Astrocyte (in vitro differentiated cells and primary cell): ENCODE measurements at regions not wholly inside any gene's neighbourhood (a gene's known extent, or its start where the extent isn't known, plus 50 kb on each side); places are given as distances from the start of the nearest gene placed in this dataset.
"Not testable (repeated sequence)": the region's sequence is repeated elsewhere in the genome, so short reads cannot be mapped to it uniquely, and the experiment has no call there.

ENCODE experiments used
- DNase-seq: peaks from one replicate; pipeline ENCODE4 v3.0.0-alpha.2; 2010; ENCODE audit warnings: low read depth
- FAIRE-seq: peaks from 2 replicates; lab custom pipeline; 2011; peaks lifted over from hg19 to GRCh38; lab: Jason Lieb, UNC
- H2AFZ ChIP-seq: 2 replicates; pipeline ENCODE4 v1.6.0; 2012; ENCODE audit warnings: low read depth, low read length, inconsistent platforms
- H3K27ac ChIP-seq: 2 replicates; pipeline ENCODE4 v1.5.1; 2011; ENCODE audit warnings: low read depth, low read length, inconsistent platforms
- H3K27me3 ChIP-seq: 2 replicates; pipeline ENCODE4 v1.6.0; 2011; ENCODE audit warnings: low read length, inconsistent platforms; ENCODE audit not compliant: insufficient read depth
- H3K36me3 ChIP-seq: 2 replicates; pipeline ENCODE4 v1.5.1; 2011; ENCODE audit warnings: low read length, inconsistent platforms; ENCODE audit not compliant: insufficient read depth
- H3K4me1 ChIP-seq: 2 replicates; pipeline ENCODE4 v1.5.1; 2011; ENCODE audit warnings: low read length, inconsistent platforms; ENCODE audit not compliant: insufficient read depth
- H3K4me2 ChIP-seq: 2 replicates; pipeline ENCODE4 v1.6.0; 2012; ENCODE audit warnings: low read length, inconsistent platforms
- H3K4me3 ChIP-seq: 2 replicates; pipeline ENCODE4 v1.5.1; 2011; ENCODE audit warnings: low read depth, mild to moderate bottlenecking, low read length, inconsistent platforms; ENCODE audit not compliant: insufficient read depth
- H3K79me2 ChIP-seq: 2 replicates; pipeline ENCODE4 v1.6.0; 2012; ENCODE audit warnings: mild to moderate bottlenecking, low read length, inconsistent platforms; ENCODE audit not compliant: insufficient read depth
- H3K9ac ChIP-seq: 2 replicates; pipeline ENCODE4 v1.6.0; 2012; ENCODE audit warnings: mild to moderate bottlenecking, low read length, inconsistent platforms
- H3K9me3 ChIP-seq: 2 replicates; pipeline ENCODE4 v1.5.1; 2012; ENCODE audit warnings: low read depth, mild to moderate bottlenecking, low read length, inconsistent platforms; ENCODE audit not compliant: insufficient read depth
- H4K20me1 ChIP-seq: 2 replicates; pipeline ENCODE4 v1.6.0; 2012; ENCODE audit warnings: low read length, inconsistent platforms; ENCODE audit not compliant: insufficient read depth
- H3K27ac Mint-ChIP-seq: one replicate; pipeline ENCODE4 v1.8.0; 2021; ENCODE audit warnings: mild to moderate bottlenecking, mixed read lengths; ENCODE audit not compliant: unreplicated experiment
- H3K27me3 Mint-ChIP-seq: one replicate; pipeline ENCODE4 v1.8.0; 2021; ENCODE audit warnings: low read depth, mixed read lengths; ENCODE audit not compliant: unreplicated experiment
- H3K36me3 Mint-ChIP-seq: one replicate; pipeline ENCODE4 v1.8.0; 2021; ENCODE audit warnings: low read depth, mixed read lengths; ENCODE audit not compliant: unreplicated experiment
- H3K4me1 Mint-ChIP-seq: one replicate; pipeline ENCODE4 v1.8.0; 2021; ENCODE audit warnings: low read depth, mixed read lengths; ENCODE audit not compliant: unreplicated experiment
- H3K4me3 Mint-ChIP-seq: one replicate; pipeline ENCODE4 v1.8.0; 2021; ENCODE audit warnings: mild to moderate bottlenecking, moderate library complexity, mixed read lengths; ENCODE audit not compliant: unreplicated experiment
- H3K9me3 Mint-ChIP-seq: one replicate; pipeline ENCODE4 v1.8.0; 2021; ENCODE audit warnings: mild to moderate bottlenecking, mixed read lengths; ENCODE audit not compliant: unreplicated experiment
- EZH2 ChIP-seq: IDR thresholded peaks from 2 replicates; pipeline ENCODE4 v1.6.1; 2012; ENCODE audit warnings: mild to moderate bottlenecking, low read length, inconsistent platforms; ENCODE audit not compliant: insufficient read depth
- TF ChIP-seq, protein P1 (sequence below): IDR thresholded peaks from 2 replicates; pipeline ENCODE4 v1.5.1; 2011; ENCODE audit warnings: low read depth, mild to moderate bottlenecking, inconsistent platforms, low read length, moderate library complexity; ENCODE audit not compliant: insufficient read depth

DNA sequence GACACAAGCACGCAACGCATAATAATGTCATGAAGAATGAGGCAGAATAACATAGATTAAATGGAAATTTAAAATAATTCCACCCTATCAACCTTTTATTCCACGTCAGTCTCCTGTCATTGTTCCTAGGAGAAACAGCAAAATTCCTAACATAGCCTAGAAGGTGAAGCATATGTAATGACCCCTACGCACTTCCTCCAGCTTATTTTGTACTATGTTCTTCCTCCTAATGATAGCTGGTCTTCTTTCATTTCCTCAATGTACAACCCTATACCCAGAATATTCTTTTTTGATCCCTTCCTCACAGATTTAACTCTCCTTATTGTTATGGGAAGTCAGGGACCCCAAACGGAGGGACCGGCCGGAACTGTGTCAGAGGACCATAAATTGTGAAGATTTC is 122.0 kb upstream of the CARMIL1 start:
- H3K27ac ChIP-seq = no peak overlapping the region
- no peaks in the 10 kb centered on the region for H3K36me3 ChIP-seq
- TF ChIP-seq EZH2 = no peak
- TF ChIP-seq, protein P1, sequence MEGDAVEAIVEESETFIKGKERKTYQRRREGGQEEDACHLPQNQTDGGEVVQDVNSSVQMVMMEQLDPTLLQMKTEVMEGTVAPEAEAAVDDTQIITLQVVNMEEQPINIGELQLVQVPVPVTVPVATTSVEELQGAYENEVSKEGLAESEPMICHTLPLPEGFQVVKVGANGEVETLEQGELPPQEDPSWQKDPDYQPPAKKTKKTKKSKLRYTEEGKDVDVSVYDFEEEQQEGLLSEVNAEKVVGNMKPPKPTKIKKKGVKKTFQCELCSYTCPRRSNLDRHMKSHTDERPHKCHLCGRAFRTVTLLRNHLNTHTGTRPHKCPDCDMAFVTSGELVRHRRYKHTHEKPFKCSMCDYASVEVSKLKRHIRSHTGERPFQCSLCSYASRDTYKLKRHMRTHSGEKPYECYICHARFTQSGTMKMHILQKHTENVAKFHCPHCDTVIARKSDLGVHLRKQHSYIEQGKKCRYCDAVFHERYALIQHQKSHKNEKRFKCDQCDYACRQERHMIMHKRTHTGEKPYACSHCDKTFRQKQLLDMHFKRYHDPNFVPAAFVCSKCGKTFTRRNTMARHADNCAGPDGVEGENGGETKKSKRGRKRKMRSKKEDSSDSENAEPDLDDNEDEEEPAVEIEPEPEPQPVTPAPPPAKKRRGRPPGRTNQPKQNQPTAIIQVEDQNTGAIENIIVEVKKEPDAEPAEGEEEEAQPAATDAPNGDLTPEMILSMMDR = no peak
- H3K9me3 Mint-ChIP-seq = peaks cover 28% of the 10 kb centered on the region
- no peak for FAIRE-seq
- H3K4me2 ChIP-seq = no peak overlapping the region
- H3K4me3 ChIP-seq = no peak overlapping the region
- H3K4me1 ChIP-seq = no peaks in the 10 kb centered on the region
- no peaks in the 10 kb centered on the region for H3K27me3 ChIP-seq
- H3K27me3 Mint-ChIP-seq = no peaks in the 10 kb centered on the region
- H3K9me3 ChIP-seq = no peaks in the 10 kb centered on the region
- peaks cover 3% of the 10 kb centered on the region for H3K36me3 Mint-ChIP-seq
- H3K27ac Mint-ChIP-seq = no peak overlapping the region
- peaks cover 17% of the 10 kb centered on the region for H3K4me1 Mint-ChIP-seq
- no peak overlapping the region for H3K4me3 Mint-ChIP-seq
- no peak overlapping the region for H2AFZ ChIP-seq
- H3K9ac ChIP-seq = no peak overlapping the region
- DNase-seq = no peak
- no peaks in the 10 kb centered on the region for H4K20me1 ChIP-seq
- H3K79me2 ChIP-seq = no peaks in the 10 kb centered on the region

DNA sequence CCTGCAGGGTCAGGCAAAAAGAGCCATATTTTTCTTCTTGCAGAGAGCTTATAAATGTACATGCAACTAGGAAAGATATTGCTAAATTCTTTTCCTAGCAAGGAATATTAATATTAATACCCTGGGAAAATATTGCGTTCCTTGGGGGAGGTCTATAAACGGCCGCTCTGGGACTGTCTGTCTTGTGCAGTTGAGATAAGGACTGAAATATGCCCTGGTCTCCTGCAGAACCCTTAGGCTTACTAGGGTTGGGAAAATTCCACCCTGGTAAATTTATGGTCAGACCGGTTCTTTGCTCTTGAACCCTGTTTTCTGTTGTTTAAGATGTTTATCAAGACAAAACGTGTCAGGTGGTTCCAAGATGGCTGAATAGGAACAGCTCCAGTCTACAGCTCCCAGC is 121.3 kb upstream of the CARMIL1 start:
- Histone ChIP-seq H3K27ac (no peak overlapping the region), H3K27me3 (no peaks in the 10 kb centered on the region), H3K9ac (no peak overlapping the region), H3K4me3 (no peak overlapping the region), H3K79me2 (no peaks in the 10 kb centered on the region), H4K20me1 (no peaks in the 10 kb centered on the region), H3K9me3 (no peaks in the 10 kb centered on the region), H3K4me1 (no peaks in the 10 kb centered on the region), H3K4me2 (no peak overlapping the region), H3K36me3 (no peaks in the 10 kb centered on the region), H2AFZ (no peak overlapping the region)
- no peak for TF ChIP-seq EZH2
- TF ChIP-seq, protein P1 = no peak
- Mint-ChIP-seq H3K27ac (no peak overlapping the region), H3K36me3 (peaks cover 3% of the 10 kb centered on the region), H3K4me3 (no peak overlapping the region), H3K9me3 (peaks cover 28% of the 10 kb centered on the region), H3K4me1 (peaks cover 17% of the 10 kb centered on the region), H3K27me3 (no peaks in the 10 kb centered on the region)
- no peak for DNase-seq
- no peak for FAIRE-seq

DNA sequence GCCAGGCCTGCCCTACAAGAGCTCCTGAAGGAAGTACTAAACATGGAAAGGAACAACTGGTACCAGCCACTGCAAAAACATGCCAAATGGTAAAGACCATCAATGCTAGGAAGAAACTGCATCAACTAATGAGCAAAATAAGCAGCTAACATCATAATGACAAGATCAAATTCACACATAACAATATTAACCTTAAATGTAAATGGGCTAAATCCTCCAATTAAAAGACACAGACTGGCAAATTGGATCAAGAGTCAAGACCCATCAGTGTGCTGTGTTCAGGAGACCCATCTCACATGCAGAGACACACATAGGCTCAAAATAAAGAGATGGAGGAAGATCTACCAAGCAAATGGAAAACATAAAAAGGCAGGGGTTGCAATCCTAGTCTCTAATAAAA is 119.0 kb upstream of the CARMIL1 start:
- H3K9me3 ChIP-seq, H3K27ac ChIP-seq, H3K36me3 ChIP-seq, H3K79me2 ChIP-seq, H3K36me3 Mint-ChIP-seq, H3K27me3 ChIP-seq, H3K4me2 ChIP-seq, H3K9ac ChIP-seq, H4K20me1 ChIP-seq, FAIRE-seq, H3K4me3 ChIP-seq, H3K4me3 Mint-ChIP-seq, H3K27me3 Mint-ChIP-seq, DNase-seq, H3K27ac Mint-ChIP-seq, H2AFZ ChIP-seq, H3K4me1 ChIP-seq: not testable (repeated sequence)
- peaks cover 28% of the 10 kb centered on the region for H3K9me3 Mint-ChIP-seq
- H3K4me1 Mint-ChIP-seq = peaks cover 14% of the 10 kb centered on the region
